ENCODE measurements at regions not wholly inside any gene's neighbourhood (a gene's known extent, or its start where the extent isn't known, plus 50 kb on each side); places are given as distances from the start of the nearest gene placed in this dataset.
"Not testable (repeated sequence)": the region's sequence is repeated elsewhere in the genome, so short reads cannot be mapped to it uniquely, and the experiment has no call there.

GRCh38 chr9:29613773-29614172, 2040.5 kb upstream of the C9orf72 start:
- Histone ChIP-seq H3K36me3 (no peaks in the 10 kb centered on the region), H3K4me1 (no peaks in the 10 kb centered on the region), H3K27me3 (no peaks in the 10 kb centered on the region), H3K4me3 (no peak overlapping the region), H3K27ac (no peak overlapping the region), H3K9me3 (no peaks in the 10 kb centered on the region)
- DNase-seq, result no peak
- TF ChIP-seq POLR2A (IDR thresholded peaks at IDR 0.05) (no peak), CTCF (IDR thresholded peaks at IDR 0.05) (no peak)
- ATAC-seq, result no peak
- 41% methylated on average over 1 of the region's 1 CpG for WGBS (ENCODE audit: insufficient coverage, low coverage, low lambda C conversion rate, missing lambda C conversion rate)
- intact Hi-C loops (cut with DNase I), result no loop called here

- DNase-seq (no peak), ATAC-seq (no peak)
- Histone ChIP-seq H3K27me3 (no peaks in the 10 kb centered on the region), H3K4me1 (no peaks in the 10 kb centered on the region), H3K4me3 (no peak overlapping the region), H3K27ac (no peak overlapping the region), H3K36me3 (no peaks in the 10 kb centered on the region), H3K9me3 (no peaks in the 10 kb centered on the region)
- intact Hi-C loops (cut with DNase I), result no loop called here
- TF ChIP-seq CTCF (IDR thresholded peaks at IDR 0.05) (no peak), POLR2A (IDR thresholded peaks at IDR 0.05) (no peak)
- 25% methylated on average over 2 of the region's 2 CpGs for WGBS (ENCODE audit: insufficient coverage, low coverage, low lambda C conversion rate, missing lambda C conversion rate)
These were observed 2043.6 kb upstream of the C9orf72 start for GRCh38 chr9:29616844-29617243.

- Histone ChIP-seq H3K36me3 (no peaks in the 10 kb centered on the region), H3K9me3 (no peaks in the 10 kb centered on the region), H3K4me1 (no peaks in the 10 kb centered on the region), H3K27me3 (no peaks in the 10 kb centered on the region), H3K4me3 (no peak overlapping the region), H3K27ac (no peak overlapping the region)
- no peak for ATAC-seq
- 8% methylated on average over 2 of the region's 2 CpGs for WGBS (ENCODE audit: insufficient coverage, low coverage, low lambda C conversion rate, missing lambda C conversion rate)
- TF ChIP-seq CTCF (IDR thresholded peaks at IDR 0.05) (no peak), POLR2A (IDR thresholded peaks at IDR 0.05) (no peak)
- no peak for DNase-seq
- intact Hi-C loops (cut with DNase I), result no loop called here
These were observed 2052.0 kb upstream of the C9orf72 start for GRCh38 chr9:29625292-29625731.

GRCh38 chr9:29625931-29626330, 2052.7 kb upstream of the C9orf72 start:
- H3K27me3 ChIP-seq, result no peaks in the 10 kb centered on the region
- 54% methylated on average over 3 of the region's 3 CpGs for WGBS (ENCODE audit: insufficient coverage, low coverage, low lambda C conversion rate, missing lambda C conversion rate)
- H3K9me3 ChIP-seq, result no peaks in the 10 kb centered on the region
- intact Hi-C loops (cut with DNase I), result no loop called here
- no peak overlapping the region for H3K4me3 ChIP-seq
- DNase-seq (no peak), ATAC-seq (no peak)
- no peak overlapping the region for H3K27ac ChIP-seq
- TF ChIP-seq CTCF (IDR thresholded peaks at IDR 0.05), result no peak
- TF ChIP-seq POLR2A (IDR thresholded peaks at IDR 0.05), result no peak
- no peaks in the 10 kb centered on the region for H3K36me3 ChIP-seq
- H3K4me1 ChIP-seq, result no peaks in the 10 kb centered on the region

GRCh38 chr9:29628856-29629255, 2055.6 kb upstream of the C9orf72 start:
- intact Hi-C loops (cut with DNase I); ATAC-seq; H3K4me3 ChIP-seq; H3K27me3 ChIP-seq; H3K9me3 ChIP-seq; H3K36me3 ChIP-seq; DNase-seq; H3K4me1 ChIP-seq; H3K27ac ChIP-seq: not testable (repeated sequence)
- WGBS (ENCODE audit: insufficient coverage, low coverage, low lambda C conversion rate, missing lambda C conversion rate), result 19% methylated on average over 1 of the region's 1 CpG

All from right lobe of liver (tissue), 6 donors.